GM18519 (cell line): ENCODE measurements at regions not wholly inside any gene's neighbourhood (a gene's known extent, or its start where the extent isn't known, plus 50 kb on each side); places are given as distances from the start of the nearest gene placed in this dataset.
"Not testable (repeated sequence)": the region's sequence is repeated elsewhere in the genome, so short reads cannot be mapped to it uniquely, and the experiment has no call there.

Source experiments
- ATAC-seq: cut with Tn5 transposase; IDR thresholded peaks from one replicate; pipeline ENCODE4 v1.9.1; 2021; ENCODE audit warnings: mild to moderate bottlenecking, moderate library complexity; ENCODE audit not compliant: unreplicated experiment, low FRiP score

DNA sequence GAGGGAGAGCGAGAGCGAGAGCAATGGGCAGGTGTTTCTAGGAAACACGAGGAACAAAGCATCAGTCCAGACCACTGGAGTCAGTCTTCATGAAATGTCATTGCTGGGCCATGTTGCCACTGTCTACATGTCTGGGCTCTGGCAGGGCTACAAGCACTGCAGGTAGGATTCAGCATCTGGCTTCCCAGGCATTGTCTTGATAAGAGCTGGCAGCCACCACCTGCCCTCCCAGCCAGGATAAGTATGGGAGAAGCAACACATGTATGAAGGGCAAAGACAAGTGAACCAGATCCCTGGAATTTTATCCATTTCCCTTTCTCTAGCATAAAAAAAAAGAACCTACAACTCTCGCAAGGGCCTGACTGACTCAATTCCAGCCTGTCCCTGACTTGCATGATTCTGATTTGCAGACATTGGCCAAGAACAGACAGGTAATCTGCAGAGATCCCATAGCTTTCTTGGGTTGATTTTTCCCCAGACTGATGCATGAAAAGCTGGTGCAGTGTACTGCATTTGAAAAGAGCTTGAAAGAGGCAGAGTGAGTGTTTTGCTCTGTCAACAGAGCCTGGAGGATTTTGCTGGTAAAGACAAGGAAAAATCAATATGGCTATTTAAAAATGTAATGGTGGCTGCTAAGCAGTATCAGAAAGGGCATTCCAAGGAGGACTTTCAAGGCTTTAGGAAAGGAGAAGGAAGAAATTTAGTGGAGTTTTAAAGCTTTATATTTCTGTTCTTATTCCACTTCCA lies 157.2 kb upstream of the MYRIP start:
- ATAC-seq, result no peak

DNA sequence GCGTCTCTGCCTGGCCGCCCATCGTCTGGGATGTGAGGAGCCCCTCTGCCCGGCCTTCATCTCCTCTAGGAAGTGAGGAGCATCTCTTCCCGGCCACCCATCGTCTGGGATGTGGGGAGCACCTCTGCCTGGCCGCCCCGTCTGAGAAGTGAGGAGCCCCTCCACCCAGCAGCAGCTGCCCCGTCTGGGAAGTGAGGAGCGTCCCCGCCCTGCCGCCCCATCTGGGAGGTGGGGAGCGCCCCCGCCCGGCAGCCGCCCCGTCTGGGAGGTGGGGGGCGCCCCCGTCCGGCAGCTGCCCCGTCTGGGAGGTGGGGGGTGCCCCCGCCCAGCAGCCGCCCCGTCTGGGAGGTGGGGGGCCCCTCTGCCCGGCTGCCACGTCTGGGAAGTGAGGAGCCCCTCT lies 153.7 kb upstream of the MYRIP start:
- not testable (repeated sequence) for ATAC-seq

DNA sequence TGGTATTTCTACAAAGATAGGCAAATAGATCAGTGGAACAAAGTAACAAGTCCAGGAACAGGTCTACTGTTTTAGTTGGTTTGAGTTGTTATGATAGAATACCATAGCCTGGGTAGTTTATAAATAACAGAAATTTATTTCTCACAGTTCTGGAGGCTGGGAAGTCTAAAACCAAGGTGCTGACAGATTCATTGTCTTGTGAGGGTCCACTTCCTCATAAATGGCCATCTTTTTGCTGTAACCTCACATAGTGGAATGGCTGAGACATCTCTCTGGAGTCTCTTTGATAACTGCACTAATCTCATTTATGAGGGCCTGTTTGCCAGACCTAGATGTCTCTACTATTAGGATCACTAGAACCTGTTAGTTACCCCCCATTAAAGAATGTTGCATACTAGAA lies 152.3 kb upstream of the MYRIP start:
- ATAC-seq, result no peak

DNA sequence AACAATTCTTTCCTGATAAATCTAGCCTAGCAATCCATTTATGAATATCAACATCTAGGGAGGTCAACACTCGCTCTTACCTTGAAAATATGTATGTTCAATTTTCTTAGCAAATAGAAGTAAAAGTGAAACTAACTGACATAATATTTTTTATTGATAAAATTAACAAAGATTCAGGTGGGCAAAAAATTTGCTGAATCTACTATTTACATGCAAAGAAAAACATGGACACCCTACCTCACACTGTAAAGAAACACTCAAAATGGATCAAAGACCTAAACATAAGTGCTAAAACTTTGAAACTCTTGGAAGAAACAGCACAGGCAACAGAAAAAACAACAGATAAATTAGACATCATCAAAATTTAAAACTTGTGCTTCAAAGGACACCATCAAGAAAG lies 151.6 kb upstream of the MYRIP start:
- ATAC-seq, result no peak

DNA sequence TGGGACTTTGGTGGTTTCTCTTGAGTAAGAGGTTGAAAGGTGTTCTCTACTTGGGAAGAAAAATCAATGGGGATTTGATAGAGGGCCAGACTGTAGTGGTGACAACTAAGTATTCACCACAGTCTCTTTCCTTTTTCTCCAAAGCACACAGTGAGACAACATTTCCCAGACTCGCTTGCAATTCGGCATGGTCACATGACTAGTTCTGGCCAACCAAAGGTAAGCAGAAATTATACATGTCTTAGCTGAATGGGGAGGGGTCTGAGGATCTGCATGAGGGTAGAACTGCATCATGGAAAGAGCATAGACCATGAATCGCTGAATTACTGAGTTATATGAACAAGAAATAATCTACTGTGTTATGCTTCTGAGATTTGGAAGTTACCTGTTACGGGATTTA lies 144.5 kb upstream of the MYRIP start:
- no peak for ATAC-seq

DNA sequence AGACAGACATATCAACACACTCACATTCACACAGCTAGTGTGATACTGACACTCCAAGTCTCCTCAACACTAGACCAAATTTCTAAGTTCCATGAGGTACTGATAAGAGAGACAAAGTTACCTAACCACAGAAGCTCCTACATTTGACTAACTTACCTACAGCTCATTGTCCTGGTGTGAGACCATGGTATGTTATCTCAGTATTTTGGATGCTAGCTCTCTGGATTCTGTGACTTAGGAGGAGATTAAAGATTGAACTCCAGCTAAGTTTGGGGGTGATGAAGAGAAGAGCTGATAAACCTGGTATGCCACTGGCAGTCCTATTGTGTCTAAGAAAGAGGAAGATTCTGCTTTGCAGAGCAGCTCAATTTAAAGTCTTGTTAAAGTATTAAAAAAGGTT lies 144.0 kb upstream of the MYRIP start:
- ATAC-seq, result no peak

DNA sequence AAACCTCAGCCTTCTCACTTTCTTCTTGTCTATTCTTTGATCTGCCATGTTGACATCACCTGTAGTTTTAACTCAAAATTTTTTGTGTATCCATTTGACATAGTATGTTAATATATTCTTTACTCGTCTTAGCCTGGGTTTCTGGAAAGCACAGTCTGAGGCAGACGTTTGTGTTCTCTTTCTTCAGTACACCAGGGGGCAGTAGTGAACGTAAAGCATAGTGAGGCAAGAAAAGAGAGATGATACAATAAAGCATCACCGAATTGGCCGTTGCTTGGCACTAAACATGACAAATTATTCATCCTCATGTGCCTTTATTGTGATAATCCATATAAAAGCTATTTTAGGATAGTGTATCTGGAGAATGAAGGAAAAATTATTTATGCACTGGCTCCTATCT lies 141.0 kb upstream of the MYRIP start:
- ATAC-seq, result no peak

DNA sequence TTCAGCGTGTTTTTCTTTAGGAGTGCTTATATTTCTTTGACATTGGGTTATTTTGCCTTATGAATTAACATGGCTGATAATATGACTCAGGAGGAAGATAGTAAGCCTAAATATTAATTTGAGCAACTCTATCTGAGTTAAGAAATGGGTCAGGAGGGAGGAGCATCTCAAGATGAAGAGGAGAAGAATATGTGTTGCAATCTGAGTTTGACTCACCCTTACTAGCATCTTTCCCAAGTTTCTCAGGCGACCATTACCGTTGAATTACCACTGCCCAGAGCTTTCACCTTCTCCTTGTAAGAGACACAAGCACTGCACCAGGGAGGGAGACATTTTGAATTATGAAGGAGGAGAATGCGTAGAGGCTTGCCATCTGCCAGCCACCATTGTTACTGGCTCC lies 138.3 kb upstream of the MYRIP start:
- no peak for ATAC-seq

DNA sequence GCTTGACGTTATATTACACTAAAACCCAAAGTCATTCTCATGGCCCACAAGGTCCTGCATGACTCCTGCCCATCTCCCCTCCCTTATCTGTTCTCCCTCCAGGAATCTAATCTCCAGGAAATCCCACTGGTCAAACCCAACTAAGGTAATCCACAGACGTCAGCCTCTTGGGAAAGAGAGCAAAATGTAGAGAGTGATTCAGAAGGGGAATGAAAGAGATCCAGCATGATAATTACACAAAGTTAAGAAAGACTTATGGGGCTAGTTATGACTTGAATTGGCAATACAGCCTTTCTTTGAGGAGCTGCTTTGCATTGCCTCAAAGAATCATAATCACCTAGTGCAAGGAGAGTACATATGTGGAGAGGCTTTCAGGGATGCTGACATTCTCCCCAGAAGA lies 137.8 kb upstream of the MYRIP start:
- ATAC-seq, result no peak

DNA sequence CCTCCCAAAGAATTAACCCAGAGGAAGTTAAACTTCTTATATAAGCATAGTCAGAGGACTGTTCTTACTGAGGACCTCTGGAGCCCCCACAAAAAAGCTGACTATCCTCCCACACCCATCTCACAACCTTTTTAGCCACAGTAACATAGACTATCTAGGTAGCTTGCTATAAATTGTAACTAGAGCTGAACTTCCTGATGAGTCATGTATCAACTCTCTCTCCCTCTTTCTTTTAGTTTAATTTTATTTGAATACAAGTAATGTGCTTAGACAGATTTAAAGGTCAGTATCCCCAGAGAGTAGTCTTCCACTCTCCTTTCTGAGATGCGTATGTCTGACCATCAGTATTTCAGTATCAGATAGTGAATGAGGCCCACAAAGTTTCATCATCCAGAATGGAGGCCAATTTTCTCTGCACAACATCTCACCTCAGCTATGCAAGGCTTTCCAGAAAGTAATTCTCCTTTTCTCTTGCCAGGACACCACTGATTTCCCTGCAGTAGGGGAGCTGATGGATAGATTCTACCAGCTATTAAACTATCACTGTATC lies 104.0 kb upstream of the MYRIP start:
- no peak for ATAC-seq

DNA sequence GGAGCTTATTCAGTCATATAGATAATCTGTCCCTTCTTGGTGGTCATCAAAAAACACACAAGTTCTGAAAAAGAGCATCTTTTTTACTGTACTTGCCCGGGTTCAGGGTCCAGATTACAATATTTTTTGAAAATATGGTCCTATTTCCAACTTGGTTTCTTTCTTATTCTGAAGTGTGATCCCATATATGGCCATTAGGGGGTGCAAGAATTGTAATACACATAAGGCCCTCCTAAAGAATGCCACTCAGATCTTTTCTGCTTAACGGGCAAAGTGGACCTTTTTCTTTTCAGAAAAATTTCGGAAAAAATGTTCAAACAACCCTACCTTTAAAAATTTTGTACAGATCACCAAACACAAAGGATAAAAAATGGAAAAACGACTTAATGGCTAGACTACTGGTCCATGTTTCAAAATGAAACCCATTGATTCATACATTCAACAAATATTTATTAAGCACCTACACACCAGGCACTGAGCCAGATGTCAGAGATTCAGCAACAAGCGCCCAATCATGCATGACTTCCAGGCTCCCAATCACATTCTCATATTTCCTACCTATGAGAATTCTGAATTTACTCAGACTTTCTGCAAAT lies 102.0 kb upstream of the MYRIP start:
- peak; percentile 71 for ATAC-seq

DNA sequence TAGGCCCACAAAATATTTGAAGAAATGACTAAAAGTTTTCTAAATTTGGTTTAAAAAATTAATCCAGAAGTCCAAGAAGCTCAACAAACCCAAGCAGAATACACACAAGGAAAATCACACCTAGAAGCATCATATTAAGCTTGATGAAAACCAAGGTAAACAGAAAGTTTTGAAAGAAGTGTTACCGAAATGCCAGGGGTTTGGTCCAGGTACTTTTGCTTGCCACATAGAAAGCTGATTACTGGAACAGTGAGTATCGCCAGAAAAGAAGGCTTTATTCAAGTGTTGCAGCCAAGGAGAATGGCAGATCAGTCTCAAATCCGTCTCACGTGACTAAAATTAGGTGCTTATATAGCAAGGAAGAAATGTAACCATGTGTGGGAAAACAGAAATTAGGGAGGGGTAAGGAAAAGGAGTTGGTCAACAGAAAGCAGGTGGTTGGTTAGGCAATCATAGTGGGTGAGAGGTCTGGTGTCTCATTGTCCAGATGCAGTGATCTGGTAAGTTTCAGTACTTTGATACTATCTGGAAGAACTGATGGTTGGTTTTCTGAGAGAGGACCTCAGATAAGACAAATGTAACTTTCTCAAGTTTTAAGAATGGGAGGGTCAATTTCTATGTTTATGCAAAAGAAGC lies 96.9 kb upstream of the MYRIP start:
- no peak for ATAC-seq

DNA sequence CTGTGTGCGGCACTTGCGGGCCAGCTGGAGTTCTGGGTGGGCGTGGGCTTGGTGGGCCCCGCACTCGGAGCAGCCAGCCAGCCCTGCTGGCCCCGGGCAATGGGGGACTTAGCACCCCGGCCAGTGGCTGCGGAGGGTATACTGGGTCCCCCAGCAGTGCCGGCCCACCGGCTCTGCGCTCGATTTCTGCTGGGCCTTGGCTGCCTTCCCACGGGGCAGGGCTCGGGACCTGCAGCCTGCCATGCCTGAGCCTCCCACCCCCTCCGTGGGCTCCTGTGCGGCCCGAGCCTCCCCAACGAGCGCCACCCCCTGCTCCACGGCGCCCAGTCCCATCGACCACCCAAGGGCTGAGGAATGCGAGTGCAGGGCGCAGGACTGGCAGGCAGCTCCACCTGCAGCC lies 96.1 kb upstream of the MYRIP start:
- ATAC-seq, result not testable (repeated sequence)

DNA sequence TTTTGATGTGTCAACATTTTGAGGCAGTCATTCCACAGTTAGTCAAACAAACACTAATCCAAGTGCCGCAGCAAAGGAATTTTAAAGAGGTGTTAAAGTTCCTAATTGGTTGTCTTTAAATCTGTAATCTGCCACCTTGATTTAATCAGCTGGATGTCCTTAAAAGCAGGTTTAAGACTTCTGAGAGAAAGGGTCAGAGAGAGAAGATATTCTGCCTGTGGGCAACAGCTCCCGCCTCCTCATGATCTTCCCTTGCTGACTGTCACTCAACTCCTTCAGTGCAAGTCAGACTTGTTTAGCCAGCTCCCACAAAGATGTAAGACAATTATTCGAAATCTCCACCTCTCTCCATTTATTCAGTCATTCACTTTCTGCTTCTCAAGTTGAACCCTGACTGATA lies 92.6 kb upstream of the MYRIP start:
- ATAC-seq, result no peak

DNA sequence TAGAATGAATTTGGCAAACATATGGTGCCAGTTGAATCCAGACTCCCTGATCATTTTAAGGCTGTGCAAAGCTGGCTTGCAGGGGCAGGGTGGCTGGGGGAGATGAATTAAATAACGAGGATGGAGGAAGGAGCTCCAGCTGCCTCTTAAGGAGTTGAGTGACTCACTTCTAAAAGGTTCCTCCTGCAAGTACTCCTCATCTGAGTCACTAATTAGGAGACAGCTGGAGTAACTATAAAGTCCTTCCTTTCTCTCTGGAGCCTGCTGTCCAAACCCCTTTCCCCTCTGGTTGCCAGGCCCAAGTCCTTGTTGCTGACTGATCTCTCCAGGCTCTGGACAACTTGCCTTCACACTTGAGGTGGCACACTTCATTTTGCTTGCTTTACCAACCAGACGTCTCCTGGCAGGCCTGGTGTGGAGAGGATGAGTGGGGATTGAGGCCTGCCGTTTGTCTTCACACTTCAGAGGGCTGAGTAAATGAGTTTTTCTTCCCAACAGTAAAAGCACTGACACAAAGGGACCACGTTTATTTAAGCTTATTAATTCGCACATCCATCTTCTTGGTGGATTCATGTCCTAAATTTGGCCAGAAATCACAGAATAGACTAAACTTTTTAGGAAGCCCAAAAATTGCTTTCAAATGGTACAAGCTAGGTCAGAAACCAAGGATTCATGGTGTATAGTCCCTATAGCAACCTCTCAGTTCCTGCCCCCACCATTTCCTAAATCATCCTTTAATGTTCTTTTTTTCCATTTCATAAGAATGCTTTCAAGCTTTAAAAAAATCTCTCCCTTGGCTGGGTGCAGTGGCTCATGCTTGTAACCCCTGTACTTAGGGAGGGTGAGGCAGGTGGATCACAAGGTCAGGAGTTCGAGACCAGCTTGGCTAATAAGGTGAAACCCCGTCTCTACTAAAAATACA lies 90.5 kb upstream of the MYRIP start:
- no peak for ATAC-seq

DNA sequence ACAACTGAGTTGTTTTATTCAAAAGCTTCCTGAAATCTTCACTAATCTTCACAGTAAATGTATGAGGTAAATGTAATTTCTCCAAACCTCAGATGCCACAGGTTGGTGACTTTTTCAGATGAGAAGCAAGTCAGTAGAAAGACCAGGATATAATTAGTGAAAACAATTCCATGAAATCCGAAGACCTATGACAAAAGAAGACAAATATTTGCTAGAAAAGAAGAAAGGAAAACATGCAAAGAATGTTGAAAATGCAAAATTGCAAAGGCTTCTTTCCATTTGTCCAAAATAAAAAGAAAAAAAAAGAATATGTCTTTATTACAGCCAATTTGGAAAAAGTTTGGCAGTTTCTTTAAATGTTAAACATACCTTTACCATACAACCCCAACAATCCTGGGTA lies 88.3 kb upstream of the MYRIP start:
- ATAC-seq, result no peak

DNA sequence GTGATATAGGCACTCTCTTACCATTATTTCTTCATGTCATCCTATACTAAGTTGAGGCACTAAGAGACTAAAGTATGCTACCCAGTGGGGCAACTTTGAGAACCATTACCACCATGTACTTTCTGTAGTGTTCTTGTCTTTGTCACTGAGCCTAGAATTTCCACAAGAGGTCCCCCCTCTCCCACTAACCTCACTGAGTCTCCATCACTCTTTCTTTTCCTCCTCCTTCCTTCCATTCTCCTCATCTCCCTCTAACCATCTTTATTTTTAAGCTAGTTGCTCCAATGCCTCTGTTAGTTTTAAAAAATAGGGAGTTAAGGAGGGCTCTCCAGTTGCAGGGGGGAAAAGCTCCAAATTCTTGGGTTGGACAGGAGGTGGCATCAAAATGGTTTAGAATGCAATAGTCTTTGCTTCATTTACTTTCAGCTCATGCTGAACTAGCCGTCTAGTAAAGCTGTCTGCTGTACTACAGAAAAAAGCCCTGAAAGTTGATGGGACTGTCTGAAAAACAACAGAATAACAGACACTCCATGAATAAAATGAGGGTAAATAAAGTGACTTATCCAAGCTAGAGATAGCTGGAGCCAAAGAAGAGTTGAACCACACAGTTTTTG lies 85.1 kb upstream of the MYRIP start:
- no peak for ATAC-seq

DNA sequence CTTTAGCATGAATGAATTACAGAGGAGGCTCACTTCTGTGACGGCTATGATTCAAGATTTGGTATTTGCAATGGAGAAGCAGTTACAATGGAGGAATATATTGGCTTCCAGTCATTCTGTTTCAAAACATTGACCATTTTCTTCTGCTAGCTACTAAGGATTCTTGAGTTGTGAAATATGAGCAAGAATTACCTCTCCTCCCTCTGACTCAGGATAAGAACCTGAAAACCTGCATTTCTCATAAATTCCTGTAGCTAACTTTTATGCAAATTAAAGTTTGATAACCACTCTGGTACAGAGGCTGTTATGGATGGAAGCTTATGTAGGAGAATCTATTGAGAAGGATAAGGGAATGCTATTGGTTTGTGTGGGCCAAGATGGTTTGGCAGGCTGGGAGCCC lies 84.1 kb upstream of the MYRIP start:
- no peak for ATAC-seq

DNA sequence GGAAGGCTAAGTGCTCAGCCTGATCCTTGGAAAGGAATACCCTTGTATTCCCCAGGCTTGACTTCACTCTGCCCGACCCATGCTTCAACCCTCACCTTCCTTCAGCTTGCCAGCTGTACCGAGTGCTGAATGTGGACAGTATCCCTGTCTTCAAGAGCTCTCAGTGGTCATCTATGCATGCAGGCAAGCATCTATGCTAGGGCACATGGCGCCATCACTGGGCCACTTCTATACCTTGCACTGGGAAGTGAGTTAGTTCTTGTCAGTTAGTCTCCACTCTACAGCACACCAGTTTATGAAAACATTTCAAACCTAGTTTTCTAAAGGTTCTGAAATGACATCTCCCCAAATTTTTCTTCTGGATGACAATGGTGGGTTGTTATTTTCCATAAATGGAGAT lies 82.0 kb upstream of the MYRIP start:
- ATAC-seq, result no peak

DNA sequence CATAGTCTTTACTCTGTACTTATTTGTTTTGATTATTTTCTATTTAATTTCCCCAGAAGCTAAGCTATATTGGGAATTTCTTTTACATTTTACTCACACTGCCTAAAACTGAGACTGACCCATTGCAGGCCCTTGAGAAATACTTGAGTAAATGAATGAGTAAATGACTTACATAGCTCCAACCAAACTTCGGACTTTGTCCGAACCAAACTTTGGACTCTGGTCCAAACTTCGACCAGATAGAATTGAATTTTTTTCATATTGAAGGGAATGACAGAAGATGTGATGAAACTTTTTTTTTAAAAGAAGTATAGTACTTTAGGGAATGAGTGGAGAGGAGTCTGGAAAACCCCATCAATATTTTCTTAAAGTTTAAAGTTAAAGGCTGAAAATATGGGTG lies 75.6 kb upstream of the MYRIP start:
- ATAC-seq, result no peak
